ENCODE measurements at regions not wholly inside any gene's neighbourhood (a gene's known extent, or its start where the extent isn't known, plus 50 kb on each side); places are given as distances from the start of the nearest gene placed in this dataset.
"Not testable (repeated sequence)": the region's sequence is repeated elsewhere in the genome, so short reads cannot be mapped to it uniquely, and the experiment has no call there.

GRCh38 chr14:101634850-101635748 lies 73.8 kb downstream of the DIO3 start:
- DNase-seq (ENCODE audit: low read depth): no peak

- no peak for DNase-seq (ENCODE audit: low read depth)
These were observed 74.7 kb downstream of the DIO3 start for GRCh38 chr14:101635749-101636560.

- DNase-seq (ENCODE audit: low read depth): no peak
These were observed 78.0 kb downstream of the DIO3 start for GRCh38 chr14:101639241-101639833.

- DNase-seq (ENCODE audit: low read depth): no peak
These were observed 82.4 kb downstream of the DIO3 start for GRCh38 chr14:101643651-101644050.

- DNase-seq (ENCODE audit: low read depth): no peak
These were observed 92.8 kb downstream of the DIO3 start for GRCh38 chr14:101654051-101654450.

GRCh38 chr14:101657372-101657771 lies 96.1 kb downstream of the DIO3 start:
- DNase-seq (ENCODE audit: low read depth): no peak

GRCh38 chr14:101665478-101666078 lies 95.9 kb upstream of the PPP2R5C start:
- DNase-seq (ENCODE audit: low read depth): no peak

GRCh38 chr14:101666264-101666663 lies 95.2 kb upstream of the PPP2R5C start:
- no peak for DNase-seq (ENCODE audit: low read depth)

- DNase-seq (ENCODE audit: low read depth): no peak
These were observed 91.9 kb upstream of the PPP2R5C start for GRCh38 chr14:101669629-101670028.

- no peak for DNase-seq (ENCODE audit: low read depth)
These were observed 87.6 kb upstream of the PPP2R5C start for GRCh38 chr14:101673873-101674272.

GRCh38 chr14:101675835-101676234 lies 85.7 kb upstream of the PPP2R5C start:
- DNase-seq (ENCODE audit: low read depth): not testable (repeated sequence)

- not testable (repeated sequence) for DNase-seq (ENCODE audit: low read depth)
These were observed 83.6 kb upstream of the PPP2R5C start for GRCh38 chr14:101677912-101678327.

GRCh38 chr14:101681795-101682194 lies 79.7 kb upstream of the PPP2R5C start:
- DNase-seq (ENCODE audit: low read depth): no peak

- DNase-seq (ENCODE audit: low read depth): no peak
These were observed 78.1 kb upstream of the PPP2R5C start for GRCh38 chr14:101683365-101683764.

GRCh38 chr14:101687756-101688546 lies 73.6 kb upstream of the PPP2R5C start:
- DNase-seq (ENCODE audit: low read depth): no peak

GRCh38 chr14:101689039-101689501 lies 72.4 kb upstream of the PPP2R5C start:
- no peak for DNase-seq (ENCODE audit: low read depth)

GRCh38 chr14:101689966-101690365 lies 71.5 kb upstream of the PPP2R5C start:
- DNase-seq (ENCODE audit: low read depth): not testable (repeated sequence)

GRCh38 chr14:101695659-101696058 lies 65.8 kb upstream of the PPP2R5C start:
- DNase-seq (ENCODE audit: low read depth): no peak

- DNase-seq (ENCODE audit: low read depth): no peak
These were observed 57.4 kb upstream of the PPP2R5C start for GRCh38 chr14:101704140-101704539.

GRCh38 chr14:101705733-101706508 lies 55.6 kb upstream of the PPP2R5C start:
- peak; percentile 26 for DNase-seq (ENCODE audit: low read depth)

Data from stimulated activated CD8-positive, alpha-beta memory T cell treated with anti-CD3 and anti-CD28 coated beads, Interleukin-15, amount 100 ng/mL, for 24 hours (primary cell).